Stomach (tissue), 4 donors: ENCODE measurements at regions not wholly inside any gene's neighbourhood (a gene's known extent, or its start where the extent isn't known, plus 50 kb on each side); places are given as distances from the start of the nearest gene placed in this dataset.

ENCODE experiments used
- CTCF ChIP-seq, 7 experiments: fragments of 450-650 bp in 4 of 7; fragments of 200-600 bp in 3 of 7; sonication (generic) in 3 of 7; IDR thresholded peaks; one replicate each; pipeline ENCODE4 v1.5.1; 2016 to 2019; ENCODE audit warnings: antibody characterized with exemption in 7 of 7, control low read depth in 2 of 7, mild to moderate bottlenecking in 1 of 7
- POLR2A ChIP-seq, 4 donors: fragments of 450-650 bp; IDR thresholded peaks; one replicate each; pipeline ENCODE4 v1.6.1; 2016; ENCODE audit warnings: antibody characterized with exemption in 4 of 4, control low read depth in 2 of 4, mild to moderate bottlenecking in 1 of 4, moderate library complexity in 1 of 4
- POLR2AphosphoS5 ChIP-seq, 3 donors: sonication (generic); formaldehyde crosslinking; IDR thresholded peaks; one replicate each; pipeline ENCODE4 v1.6.1; 2016; ENCODE audit warnings: antibody characterized with exemption in 3 of 3

GRCh38 chr2:200211643-200212042, 94.8 kb upstream of the SPATS2L start:
- TF ChIP-seq CTCF (IDR thresholded peaks at IDR 0.05) = no peak
- TF ChIP-seq POLR2AphosphoS5 (IDR thresholded peaks at IDR 0.05) = no peak
- TF ChIP-seq POLR2A (IDR thresholded peaks at IDR 0.05) = no peak
